ENCODE measurements at regions not wholly inside any gene's neighbourhood (a gene's known extent, or its start where the extent isn't known, plus 50 kb on each side); places are given as distances from the start of the nearest gene placed in this dataset.

GRCh38 chrX:22652596-22652995, 347.2 kb upstream of the DDX53 start:
- Mint-ChIP-seq H3K27me3 (ENCODE audit: low read depth) (no peaks in the 10 kb centered on the region), H3K9me3 (no peaks in the 10 kb centered on the region), H3K27ac (no peak overlapping the region), H3K4me3 (no peak overlapping the region), H3K36me3 (no peaks in the 10 kb centered on the region), H3K4me1 (0 out of 2 replicates have a peak, but pooled peaks cover 3% of the 10 kb centered on the region)
- ATAC-seq (peak; percentile 91), DNase-seq (ENCODE audit: low spot score) (peak; percentile 18)
- TF ChIP-seq, protein P1, sequence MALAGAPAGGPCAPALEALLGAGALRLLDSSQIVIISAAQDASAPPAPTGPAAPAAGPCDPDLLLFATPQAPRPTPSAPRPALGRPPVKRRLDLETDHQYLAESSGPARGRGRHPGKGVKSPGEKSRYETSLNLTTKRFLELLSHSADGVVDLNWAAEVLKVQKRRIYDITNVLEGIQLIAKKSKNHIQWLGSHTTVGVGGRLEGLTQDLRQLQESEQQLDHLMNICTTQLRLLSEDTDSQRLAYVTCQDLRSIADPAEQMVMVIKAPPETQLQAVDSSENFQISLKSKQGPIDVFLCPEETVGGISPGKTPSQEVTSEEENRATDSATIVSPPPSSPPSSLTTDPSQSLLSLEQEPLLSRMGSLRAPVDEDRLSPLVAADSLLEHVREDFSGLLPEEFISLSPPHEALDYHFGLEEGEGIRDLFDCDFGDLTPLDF (CRISPR knock-in tag; IDR thresholded peaks at IDR 0.05), result no peak
- TF ChIP-seq NFYB (CRISPR knock-in tag; conservative IDR thresholded peaks at IDR 0.05; ENCODE audit: low read depth), result peak; percentile 79
- ChIA-PET CTCF (interaction anchor here (1.0 kb wide), 1 partner anchor 96 kb away, joined by 3 read pairs; no protein-coding TSS in a partner anchor), POLR2A (no interaction called here)

- CTCF ChIA-PET, result no interaction called here
- TF ChIP-seq, protein P2, sequence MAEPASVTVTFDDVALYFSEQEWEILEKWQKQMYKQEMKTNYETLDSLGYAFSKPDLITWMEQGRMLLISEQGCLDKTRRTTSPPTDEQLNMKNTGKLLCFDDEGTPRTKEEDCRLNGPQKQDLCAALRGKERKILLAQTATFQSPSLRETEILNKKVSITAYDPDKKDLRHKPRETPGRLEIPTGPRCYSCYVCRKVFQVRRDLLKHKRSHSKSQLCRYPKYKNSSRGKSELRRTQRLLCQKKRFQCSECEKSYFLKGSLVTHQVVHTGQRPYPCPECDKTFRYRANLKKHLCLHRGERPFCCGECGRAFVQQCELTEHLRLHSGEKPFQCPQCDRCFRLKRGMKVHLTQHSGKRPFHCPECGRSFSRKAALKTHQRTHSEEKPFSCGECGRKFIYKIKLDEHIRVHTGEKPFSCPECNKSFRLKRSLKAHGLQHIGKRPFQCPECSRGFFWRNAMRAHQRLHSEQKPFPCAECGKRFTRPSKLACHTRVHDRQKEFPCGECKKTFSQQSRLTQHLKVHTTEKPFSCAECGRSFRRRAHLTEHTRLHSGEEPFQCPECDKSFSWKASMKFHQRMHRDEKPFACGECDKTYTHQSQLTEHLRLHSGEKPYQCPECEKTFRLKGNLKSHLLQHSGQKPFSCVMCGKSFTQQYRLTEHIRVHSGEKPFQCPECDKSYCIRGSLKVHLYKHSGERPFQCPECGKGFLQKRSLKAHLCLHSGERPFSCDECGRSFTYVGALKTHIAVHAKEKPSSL (CRISPR knock-in tag; conservative IDR thresholded peaks at IDR 0.05), result no peak
- TF ChIP-seq ZNF219 (CRISPR knock-in tag; IDR thresholded peaks at IDR 0.05; ENCODE audit: borderline replicate concordance), result no peak
- no peak for TF ChIP-seq MAX (CRISPR knock-in tag; IDR thresholded peaks at IDR 0.05)
- TF ChIP-seq ZNF121 (CRISPR knock-in tag; IDR thresholded peaks at IDR 0.05), result no peak
- no peak for TF ChIP-seq MXD4 (CRISPR knock-in tag; IDR thresholded peaks at IDR 0.05; ENCODE audit: borderline replicate concordance)
- no peaks in the 10 kb centered on the region for H3K27me3 Mint-ChIP-seq (ENCODE audit: low read depth)
These were observed 339.0 kb upstream of the DDX53 start for GRCh38 chrX:22660756-22661155.

GRCh38 chrX:22662776-22663175, 337.0 kb upstream of the DDX53 start:
- no peaks in the 10 kb centered on the region for H3K36me3 Mint-ChIP-seq
- no peaks in the 10 kb centered on the region for H3K27me3 Mint-ChIP-seq (ENCODE audit: low read depth)
- peaks cover 9% of the 10 kb centered on the region for H3K4me1 Mint-ChIP-seq
- H3K4me3 Mint-ChIP-seq, result no peak overlapping the region
- H3K9me3 Mint-ChIP-seq, result no peaks in the 10 kb centered on the region
- H3K27ac Mint-ChIP-seq, result no peak overlapping the region
- CTCF ChIA-PET, result no interaction called here
- ATAC-seq (no peak), DNase-seq (ENCODE audit: low spot score) (no peak)
- POLR2A ChIA-PET, result no interaction called here
- no peak for TF ChIP-seq ZBTB21 (CRISPR knock-in tag; IDR thresholded peaks at IDR 0.05; ENCODE audit: borderline replicate concordance)
- no peak for TF ChIP-seq ZNF423 (CRISPR knock-in tag; IDR thresholded peaks at IDR 0.05)
- TF ChIP-seq, protein P3, sequence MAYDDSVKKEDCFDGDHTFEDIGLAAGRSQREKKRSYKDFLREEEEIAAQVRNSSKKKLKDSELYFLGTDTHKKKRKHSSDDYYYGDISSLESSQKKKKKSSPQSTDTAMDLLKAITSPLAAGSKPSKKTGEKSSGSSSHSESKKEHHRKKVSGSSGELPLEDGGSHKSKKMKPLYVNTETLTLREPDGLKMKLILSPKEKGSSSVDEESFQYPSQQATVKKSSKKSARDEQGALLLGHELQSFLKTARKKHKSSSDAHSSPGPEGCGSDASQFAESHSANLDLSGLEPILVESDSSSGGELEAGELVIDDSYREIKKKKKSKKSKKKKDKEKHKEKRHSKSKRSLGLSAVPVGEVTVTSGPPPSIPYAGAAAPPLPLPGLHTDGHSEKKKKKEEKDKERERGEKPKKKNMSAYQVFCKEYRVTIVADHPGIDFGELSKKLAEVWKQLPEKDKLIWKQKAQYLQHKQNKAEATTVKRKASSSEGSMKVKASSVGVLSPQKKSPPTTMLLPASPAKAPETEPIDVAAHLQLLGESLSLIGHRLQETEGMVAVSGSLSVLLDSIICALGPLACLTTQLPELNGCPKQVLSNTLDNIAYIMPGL (CRISPR knock-in tag; IDR thresholded peaks at IDR 0.05), result no peak
- no peak for TF ChIP-seq TEAD1 (CRISPR knock-in tag; IDR thresholded peaks at IDR 0.05)
- TF ChIP-seq NFYB (CRISPR knock-in tag; conservative IDR thresholded peaks at IDR 0.05; ENCODE audit: low read depth), result no peak
- no peak for TF ChIP-seq PREB (CRISPR knock-in tag; IDR thresholded peaks at IDR 0.05; ENCODE audit: borderline replicate concordance)
- TF ChIP-seq CTCF (IDR thresholded peaks at IDR 0.05), result no peak
- TF ChIP-seq E2F4 (CRISPR knock-in tag; IDR thresholded peaks at IDR 0.05; ENCODE audit: borderline replicate concordance, low read depth), result no peak
- TF ChIP-seq ZNF138 (CRISPR knock-in tag; conservative IDR thresholded peaks at IDR 0.05), result no peak
- no peak for TF ChIP-seq MXD4 (CRISPR knock-in tag; IDR thresholded peaks at IDR 0.05; ENCODE audit: borderline replicate concordance)
- TF ChIP-seq, protein P1 (CRISPR knock-in tag; IDR thresholded peaks at IDR 0.05), result no peak
- no peak for TF ChIP-seq RELA (CRISPR knock-in tag; IDR thresholded peaks at IDR 0.05; ENCODE audit: borderline replicate concordance)
- TF ChIP-seq ZBTB43 (CRISPR knock-in tag; IDR thresholded peaks at IDR 0.05), result no peak
- no peak for TF ChIP-seq HMGA2 (CRISPR knock-in tag; IDR thresholded peaks at IDR 0.05)

More at GRCh38 chrX:22660756-22661155, 339.0 kb upstream of the DDX53 start:
- no peaks in the 10 kb centered on the region for H3K9me3 Mint-ChIP-seq
- no peaks in the 10 kb centered on the region for H3K36me3 Mint-ChIP-seq
- peaks cover 9% of the 10 kb centered on the region for H3K4me1 Mint-ChIP-seq
- no peak overlapping the region for H3K27ac Mint-ChIP-seq
- ATAC-seq, result no peak
- no peak overlapping the region for H3K4me3 Mint-ChIP-seq
- no peak for DNase-seq (ENCODE audit: low spot score)
- POLR2A ChIA-PET, result no interaction called here

Measured in WTC11 (cell line).